ENCODE measurements at regions not wholly inside any gene's neighbourhood (a gene's known extent, or its start where the extent isn't known, plus 50 kb on each side); places are given as distances from the start of the nearest gene placed in this dataset.
"Not testable (repeated sequence)": the region's sequence is repeated elsewhere in the genome, so short reads cannot be mapped to it uniquely, and the experiment has no call there.

DNA sequence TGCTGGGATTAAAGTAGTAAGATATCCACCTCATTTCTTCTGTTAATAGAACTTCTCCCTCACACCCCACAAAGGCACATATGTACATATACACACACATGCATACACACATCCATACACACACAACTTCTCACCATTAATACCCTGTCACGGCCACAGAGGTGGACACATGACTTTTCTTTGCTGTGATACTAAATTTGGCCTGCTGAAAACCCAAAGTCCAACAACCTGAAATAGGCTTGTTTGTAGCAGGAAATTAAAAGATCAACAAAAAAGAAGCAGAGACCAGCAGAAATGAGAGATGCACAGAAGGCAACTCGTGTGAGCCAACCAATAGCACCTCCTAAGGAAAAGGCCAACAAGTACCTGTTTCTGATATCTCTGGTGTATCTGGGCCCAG is 128.7 kb upstream of the PCGF5 start:
- no peak for DNase-seq

DNA sequence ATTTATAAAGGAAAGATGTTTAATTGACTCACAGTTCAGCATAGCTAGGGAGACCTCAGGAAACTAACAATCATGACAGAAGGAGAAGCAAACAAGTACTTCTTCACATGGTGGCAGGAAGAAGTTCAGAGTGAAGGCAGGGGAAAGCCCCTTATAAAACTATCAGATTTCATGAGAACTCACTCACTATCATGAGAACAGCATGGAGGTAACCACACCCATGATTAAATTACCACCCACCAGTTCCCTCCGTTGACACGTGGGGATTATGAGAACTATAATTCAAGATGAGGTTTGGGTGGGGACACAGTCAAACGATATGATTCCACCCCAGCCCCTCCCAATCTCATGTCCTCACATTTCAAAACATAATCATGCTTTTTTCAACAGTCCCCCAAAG is 124.2 kb upstream of the PCGF5 start:
- no peak for DNase-seq

DNA sequence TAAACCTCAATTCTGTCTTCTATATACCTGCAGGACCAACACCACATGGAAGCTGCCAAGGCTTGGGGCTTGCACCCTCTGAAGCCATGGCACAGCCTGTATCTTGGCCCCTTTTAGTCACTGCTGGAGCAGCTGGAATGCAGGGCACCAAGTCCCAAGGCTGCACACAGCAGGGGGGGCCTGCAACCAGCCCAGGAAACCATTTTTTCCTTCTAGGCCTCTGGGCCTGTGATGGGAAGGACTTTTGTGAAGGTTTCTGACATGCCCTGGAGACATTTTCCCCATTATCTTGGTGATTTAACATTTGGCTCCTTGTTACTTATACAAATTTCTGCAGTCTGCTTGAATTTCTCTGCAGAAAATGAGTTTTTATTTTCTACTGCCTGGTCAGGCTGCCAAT is 123.2 kb upstream of the PCGF5 start:
- no peak for DNase-seq

DNA sequence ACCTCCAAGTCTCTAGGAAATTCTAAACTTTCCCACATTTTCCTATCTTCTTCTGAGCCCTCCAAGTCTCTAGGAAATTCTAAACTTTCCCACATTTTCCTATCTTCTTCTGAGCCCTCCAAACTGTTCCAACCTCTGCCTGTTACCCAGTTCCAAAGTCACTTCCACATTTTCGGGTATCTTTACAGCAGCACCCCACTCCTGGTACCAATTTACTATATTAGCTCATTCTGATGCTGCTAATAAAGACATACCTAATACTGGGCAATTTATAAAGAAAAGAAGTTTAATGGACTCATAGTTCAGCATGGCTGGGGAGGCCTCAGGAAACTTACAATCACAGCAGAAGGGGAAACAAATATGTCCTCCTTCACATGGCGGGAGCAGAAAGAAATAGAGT is 122.4 kb upstream of the PCGF5 start:
- not testable (repeated sequence) for DNase-seq

DNA sequence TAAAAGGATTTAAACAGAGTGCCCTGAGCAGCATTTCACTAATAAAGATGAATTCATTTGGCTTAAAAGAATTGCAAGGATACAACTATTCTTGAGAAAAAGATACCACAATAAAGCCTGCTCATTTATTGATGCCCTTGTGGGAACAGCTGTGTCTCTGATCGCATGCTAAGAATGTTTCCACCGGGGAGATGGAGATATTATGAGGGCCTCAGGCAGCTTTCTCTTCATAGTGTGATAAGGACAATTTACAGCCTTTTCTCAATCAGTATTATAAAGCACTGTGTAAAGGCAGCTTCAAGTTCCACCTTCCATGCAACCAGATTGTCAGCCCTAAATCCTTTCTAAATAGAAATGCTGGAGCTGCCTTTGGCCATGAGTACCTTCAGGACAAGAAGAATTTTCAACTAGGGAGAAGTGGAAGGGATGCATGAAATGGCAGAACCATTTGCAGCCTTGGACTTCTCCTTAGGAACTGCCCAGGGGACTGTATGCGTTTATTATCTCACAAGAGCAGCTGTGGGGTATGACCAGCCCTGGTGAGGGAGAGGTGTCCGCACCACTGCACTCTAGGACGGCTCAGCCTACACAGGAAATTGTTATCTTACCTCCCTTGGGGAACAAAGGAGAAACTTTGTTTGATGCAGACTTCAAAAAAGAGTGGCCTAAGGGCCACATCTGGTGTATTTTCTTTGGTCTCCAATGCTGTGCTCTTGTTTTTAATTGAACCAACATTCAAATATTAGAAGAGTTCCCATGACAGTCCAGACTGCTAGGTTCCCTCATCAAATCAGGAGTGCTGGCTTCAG is 116.9 kb upstream of the PCGF5 start:
- DNase-seq = no peak

DNA sequence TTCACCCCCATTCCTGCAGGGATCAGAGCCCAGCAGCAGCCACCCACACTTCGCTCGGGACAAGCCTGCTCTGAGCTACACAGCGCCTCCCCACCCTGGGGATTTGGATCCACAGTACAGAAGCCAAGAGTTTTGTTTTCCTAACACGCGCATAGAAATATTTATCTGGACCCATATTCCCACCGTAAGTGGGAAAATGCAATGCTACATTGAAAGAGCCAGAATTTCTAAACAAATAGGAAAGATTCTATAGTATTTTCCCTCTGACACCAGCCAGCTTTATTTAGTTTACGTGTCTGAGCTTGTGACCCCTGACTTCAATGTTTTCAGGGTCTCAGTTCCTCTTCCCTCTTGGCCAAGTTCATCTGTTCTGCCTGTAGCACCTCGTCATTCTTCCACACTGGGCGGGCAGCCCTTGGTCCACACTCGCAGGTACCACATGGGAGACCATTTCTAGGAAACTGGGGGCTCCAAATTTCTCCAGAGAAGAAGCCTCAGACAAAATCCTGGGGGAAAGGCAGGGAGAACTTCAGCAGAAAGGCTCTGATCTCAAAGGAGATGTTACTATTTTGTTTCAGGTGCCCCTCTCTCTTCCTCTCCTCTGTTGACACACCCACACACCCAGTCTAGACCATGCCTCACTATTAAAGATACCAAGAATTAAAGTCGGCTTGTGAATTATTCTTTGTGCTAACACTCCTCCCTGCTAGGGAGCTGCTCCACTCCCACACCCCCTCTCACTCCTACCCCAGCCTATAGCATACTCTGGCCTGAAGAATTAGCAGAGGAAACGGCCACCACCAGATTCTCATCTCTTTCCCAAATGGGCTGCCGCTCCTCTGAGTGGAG is 116.0 kb upstream of the PCGF5 start:
- DNase-seq = no peak

DNA sequence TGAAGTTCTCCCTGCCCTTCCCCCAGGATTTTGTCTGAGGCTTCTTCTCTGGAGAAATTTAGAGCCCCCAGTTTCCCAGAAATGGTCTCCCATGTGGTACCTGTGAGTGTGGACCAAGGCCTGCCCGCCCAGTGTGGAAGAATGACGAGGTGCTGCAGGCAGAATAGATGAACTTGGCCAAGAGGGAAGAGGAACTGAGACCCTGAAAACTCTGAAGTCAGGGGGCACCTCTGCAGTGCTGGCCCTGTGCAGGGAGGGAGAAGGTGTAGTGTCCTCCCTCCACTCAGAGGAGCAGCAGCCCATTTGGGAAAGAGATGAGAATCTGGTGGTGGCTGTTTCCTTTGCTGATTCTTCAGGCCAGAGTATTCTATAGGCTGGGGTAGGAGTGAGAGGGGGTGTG is 115.2 kb upstream of the PCGF5 start:
- no peak for DNase-seq

DNA sequence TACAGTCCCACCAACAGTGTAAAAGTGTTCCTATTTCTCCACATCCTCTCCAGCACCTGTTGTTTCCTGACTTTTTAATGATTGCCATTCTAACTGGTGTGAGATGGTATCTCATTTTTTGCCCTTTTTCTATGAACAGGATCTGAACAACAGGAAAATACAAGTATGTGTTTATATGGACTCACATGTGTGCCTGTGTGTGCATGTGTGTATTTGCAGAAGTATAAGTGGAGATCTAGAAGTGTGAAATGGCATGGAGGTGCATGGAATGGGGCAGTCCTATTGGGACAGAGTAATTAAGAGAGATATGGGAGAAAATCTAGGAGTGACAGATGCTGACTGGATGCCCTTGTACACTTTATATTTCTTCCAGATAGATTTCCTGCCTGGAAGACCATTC is 111.6 kb upstream of the PCGF5 start:
- DNase-seq = no peak

DNA sequence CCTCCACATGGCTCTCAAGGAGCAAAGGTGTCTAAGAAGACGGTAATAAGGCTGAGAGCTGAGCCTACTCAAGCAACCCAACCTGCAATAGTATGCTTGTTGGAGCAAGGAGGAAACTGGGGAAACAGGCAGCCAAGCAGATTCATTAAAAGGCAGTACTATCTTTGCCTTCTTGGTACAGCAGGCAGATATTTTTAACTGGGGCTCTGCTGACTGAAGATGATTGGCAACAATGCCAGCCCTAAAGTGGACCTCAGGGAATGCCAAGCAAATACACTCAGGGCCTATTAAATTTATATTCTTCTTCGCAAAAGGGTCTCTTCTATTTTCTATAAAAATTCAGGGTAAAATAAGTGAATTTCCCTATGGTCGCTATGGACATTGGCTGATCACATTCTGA is 109.4 kb upstream of the PCGF5 start:
- DNase-seq = no peak

DNA sequence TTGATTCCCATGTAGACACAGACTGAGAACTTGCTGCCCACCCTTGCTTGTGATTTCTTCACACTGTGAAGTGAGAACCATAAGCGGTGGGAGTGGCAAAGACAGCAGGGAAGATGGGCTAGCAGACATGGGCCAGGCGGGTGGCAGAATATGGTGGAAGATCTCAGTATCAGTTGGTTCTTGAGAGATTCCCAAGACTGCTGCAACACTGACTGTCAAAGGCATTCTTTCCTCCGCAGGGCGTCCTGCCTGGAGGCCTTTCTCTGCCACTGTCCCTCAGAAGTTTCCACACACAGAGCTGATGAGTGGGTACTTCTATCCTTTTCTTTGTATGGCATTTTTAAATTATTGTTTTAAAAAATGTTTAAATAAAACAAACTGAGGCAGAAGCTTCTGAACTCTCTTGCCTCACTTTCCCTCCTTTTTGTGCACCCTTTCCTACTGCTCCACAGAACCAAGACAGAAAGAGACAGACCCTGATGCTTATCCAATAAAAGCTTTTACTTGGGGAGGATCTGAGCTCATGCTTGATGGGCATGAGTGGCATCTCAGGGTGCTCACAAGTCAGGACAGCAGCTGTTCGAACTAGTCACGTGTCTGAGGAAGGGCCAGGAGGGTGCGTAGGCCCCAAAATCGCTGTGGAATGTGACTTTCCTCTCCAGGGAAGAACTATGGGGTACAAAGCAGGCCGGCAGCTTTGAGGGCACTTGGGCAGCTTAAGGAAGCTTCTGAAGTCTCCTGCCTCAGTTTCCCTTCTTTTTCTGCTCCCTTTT is 104.7 kb upstream of the PCGF5 start:
- no peak for DNase-seq

DNA sequence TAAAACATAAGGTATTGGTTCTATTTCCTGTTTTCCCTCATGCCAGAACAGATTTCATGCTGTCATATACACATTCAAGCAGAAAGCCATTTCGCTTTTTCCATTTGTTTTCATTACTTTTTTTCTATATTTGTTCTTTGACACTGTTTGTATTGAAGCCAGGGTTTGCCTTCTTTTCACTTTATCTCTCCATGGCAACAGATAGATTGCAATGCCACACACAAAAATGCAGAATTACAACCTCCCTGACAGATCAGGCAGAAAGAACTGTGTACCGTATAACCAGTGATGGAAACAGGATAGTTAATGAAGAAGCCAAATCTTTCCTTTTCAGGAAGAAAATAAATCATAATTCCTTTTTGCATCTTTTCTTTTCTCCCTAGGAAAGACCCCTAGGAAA is 103.0 kb upstream of the PCGF5 start:
- DNase-seq = no peak

DNA sequence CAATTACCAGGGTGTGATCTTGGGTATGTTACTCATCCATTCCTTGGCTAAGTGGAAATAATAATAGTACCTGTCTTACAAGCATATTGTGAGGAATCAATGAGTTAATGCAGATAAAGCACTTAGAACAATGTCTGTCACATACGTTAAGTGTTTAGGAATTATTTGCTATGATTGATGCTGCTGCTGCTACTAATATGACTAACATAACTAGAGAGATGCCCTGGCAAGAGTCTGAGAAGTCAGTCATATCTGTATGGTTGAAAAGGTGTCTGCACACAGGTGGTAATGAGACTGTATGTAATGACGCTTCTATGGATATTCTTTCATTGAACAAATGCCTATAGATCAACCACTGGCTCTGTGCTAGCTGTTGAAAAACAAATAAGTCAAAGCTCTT is 100.1 kb upstream of the PCGF5 start:
- no peak for DNase-seq

DNA sequence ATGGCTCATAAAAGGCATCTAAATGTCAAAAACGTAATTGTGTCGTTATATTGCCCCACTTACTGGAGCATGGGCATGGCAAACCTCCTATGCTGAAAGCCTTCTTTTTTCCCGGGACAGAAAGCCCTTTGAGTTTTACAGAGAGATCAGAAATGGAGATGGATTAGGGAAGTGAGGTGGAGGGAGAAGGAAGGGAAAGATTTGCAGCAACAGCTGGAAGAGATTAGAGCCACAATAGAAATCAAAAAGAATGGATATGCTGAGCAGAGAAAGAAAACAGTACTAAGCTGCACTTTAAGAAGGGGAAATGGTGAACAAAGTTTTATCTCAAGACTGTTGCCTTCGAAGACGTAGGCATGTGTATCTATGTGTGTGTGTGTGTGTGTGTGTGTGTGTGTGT is 97.2 kb upstream of the PCGF5 start:
- no peak for DNase-seq

DNA sequence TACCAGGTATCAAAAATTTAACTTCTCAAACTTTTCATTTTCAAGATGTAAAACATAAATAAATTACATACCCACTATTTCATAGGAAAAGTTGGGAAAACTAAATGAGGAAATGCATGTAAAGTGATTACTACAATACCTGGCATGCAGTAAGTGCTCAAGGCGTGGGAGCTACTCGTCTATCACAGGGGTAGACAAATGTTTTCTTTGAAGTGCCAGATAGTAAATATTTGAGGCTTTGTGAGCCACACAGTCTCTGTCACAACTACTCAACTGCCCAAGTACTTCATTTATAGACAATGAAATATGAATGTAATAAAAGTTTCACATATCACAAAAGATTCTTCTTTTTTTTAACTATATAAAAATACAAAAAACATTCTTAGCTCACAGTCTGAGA is 96.4 kb upstream of the PCGF5 start:
- DNase-seq = no peak

DNA sequence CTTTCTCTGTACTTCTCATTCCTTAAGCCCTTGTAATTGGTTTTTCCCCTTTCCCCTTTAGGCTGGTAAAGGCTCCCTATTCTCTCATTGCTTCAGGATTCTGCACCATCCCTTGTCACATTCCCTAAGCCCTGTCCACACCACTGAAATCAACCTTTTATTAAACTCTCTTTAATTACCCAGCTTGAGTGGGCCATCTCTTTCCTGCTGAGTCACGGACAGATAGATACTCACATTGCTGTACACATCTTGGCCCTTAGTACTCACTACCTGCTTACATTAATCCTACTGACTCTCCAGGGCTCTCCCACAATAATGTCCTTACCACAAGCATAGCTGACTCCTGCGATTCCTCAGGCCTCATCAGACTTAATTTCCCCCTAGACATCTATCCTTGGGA is 94.0 kb upstream of the PCGF5 start:
- no peak for DNase-seq

DNA sequence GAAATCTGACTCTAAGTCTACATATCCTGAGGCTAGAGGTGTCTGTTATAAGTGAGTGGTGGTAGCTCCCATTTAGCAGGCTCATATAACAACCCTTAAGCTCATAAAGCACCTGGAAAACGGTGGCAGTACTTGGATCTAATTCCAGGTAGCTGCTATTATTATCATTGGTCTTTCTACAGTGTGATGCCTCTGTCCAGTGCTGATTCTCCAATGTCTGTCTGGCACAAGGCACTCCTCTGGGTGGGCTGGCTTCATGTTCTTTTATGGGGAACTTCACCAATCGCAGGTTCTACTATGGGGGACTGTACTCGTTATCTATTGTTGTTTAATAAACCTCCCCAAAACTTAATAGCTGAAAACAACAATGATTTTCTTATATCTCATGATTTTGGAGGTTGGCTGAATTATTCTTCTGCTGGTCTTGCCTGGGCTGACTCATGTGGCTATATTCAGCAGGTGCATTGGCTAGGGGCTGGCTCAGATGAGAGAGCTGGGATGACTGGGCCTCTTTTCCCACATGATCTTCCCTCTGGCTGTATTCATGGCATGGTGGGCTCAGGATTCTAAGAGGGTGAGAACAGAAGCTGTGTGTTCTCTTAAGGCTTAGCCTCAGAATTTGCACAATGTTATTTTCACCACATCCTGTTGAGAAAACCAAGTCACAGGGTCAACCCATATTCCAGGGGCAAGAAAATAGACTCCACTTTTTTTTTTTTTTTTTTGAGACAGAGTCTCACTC is 93.0 kb upstream of the PCGF5 start:
- no peak for DNase-seq

DNA sequence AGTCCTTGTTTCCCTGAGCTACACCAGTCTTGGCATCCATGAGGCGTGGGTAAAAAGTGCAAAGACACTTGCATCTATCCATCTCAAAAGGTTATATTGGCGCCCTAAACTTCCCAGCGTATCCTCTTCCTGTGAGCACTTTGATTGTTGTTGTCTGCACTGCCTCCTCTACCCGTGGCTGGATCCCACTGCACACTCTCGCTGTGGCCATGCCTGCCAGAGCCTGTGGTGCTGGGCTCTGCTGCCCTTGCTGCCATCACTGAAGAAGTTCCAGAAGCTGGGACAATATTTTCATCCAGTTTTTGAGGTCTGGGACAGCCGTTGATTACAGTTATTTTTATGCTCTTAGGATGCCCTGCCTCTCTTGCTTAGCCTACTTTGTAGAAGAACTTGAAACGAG is 85.3 kb upstream of the PCGF5 start:
- no peak for DNase-seq

DNA sequence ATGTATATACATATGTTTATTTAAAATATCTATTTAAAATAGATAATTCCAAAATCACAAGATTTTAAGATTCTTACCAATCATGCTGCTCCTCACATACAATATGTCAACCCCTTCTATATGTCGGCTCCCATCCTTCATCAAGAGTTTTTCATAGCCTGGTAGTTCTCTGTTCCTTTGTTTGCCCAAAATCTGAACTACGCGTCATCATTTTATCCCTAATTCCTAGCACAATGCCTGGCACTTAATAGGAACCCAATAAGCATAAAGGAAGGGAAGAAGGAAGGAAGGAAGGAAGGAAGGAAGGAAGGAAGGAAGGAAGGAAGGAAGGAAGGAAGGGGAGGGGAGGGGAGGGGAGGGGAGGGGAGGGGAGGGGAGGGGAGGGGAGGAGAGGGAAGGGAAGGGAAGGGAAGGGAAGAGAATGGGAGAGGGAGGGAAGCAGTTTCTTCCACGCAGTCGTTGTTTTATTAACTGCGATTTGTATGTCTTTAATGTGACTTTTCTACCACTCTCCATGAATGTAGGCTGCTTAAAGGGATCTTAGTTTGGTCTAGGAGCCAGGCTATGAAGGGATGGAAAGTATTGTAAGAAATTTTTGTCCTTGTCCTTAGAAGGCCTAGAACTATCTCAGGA is 83.3 kb upstream of the PCGF5 start:
- DNase-seq = no peak

DNA sequence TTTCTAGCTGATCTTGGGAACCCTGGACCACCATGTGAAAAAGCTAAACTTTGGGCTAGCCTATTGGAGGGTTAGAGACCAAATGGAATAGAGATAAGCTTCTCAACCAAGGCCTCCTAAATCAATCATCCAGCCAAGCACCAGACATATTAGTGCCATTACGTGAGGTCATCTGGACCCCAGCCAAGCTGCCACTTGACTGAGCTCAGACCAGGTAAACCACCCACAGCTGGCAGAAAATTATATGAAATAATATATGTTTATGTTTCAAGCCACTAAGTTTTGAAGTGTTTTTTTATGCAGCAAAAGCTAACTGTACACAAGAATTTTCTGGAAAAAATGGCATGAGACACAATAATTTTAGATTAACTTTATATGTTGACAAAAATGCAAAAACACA is 82.6 kb upstream of the PCGF5 start:
- no peak for DNase-seq

DNA sequence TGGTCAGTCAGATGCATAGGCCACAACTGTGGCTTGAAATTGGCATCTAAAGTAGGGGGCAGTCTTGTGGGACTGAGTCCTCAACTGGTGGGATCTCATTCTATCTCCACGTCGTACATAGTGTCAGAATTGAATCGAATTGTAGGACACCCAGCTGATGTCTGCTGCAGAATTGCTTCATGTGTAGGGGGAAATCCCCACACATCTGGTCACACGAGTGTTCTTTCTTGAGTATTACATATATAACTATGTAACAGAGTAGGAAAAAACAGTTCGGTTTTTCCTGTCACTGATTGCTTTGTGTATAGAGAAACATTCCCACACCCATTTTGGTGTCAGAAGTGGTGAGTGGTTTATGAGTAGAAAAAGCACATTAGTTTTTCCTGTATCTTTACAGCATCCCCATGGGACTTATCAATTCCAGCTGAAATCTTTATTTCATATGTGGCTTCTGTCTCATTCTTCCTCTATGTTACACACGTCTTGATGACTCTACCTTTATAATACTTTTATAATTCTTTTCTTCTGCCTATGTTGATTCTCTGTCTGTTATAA is 79.4 kb upstream of the PCGF5 start:
- DNase-seq = no peak

DNA sequence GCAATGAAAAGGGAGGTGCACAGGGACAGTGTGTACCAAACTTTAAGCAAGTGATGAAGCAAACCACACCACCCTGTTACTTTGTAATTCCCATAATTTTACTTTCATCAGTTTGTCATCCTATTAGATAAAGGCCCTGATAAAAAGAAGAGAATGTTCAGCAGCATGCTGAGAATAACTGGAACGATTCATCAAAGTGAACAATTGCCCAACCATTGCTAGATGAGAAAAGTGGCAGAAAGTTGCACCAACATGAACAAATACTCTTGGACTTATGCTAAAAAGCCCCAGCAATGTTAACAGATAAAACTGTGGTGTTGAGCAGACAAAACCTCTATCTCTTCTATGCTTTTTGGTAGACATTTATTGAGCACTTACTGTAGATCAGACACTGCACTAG is 75.5 kb upstream of the PCGF5 start:
- DNase-seq = no peak

DNA sequence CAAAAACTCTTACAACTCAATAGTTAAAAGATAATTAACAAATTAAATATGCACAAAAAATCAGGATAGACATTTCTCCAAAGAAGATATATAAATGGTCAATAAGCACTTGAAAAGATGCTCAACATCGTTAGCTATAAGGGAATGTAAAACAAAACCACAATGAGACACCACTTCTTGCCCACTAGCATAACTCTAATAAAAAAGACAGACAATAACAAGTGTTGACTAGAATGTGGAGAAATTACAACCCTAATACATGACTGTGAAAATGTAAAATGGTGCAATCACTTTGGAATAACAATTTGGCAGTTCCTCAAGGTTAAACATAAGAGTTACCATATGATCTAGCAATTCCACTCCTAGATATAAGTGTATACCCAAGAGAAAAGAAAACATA is 74.3 kb upstream of the PCGF5 start:
- no peak for DNase-seq
